HepG2 (cell line): ENCODE measurements at regions not wholly inside any gene's neighbourhood (a gene's known extent, or its start where the extent isn't known, plus 50 kb on each side); places are given as distances from the start of the nearest gene placed in this dataset.

Experiments used
- ATAC-seq: fragments of 200-7000 bp; cut with Tn5 transposase; 3 replicates; pipeline ENCODE4 v1.9.1; 2020; ENCODE audit warnings: mild to moderate bottlenecking, moderate library complexity
- BruUV-seq: library from RNA; stranded (reverse); fragments of 400-500 nt; replicated peaks from 2 replicates; lab custom pipeline; 2021; lab: Mats Ljungman, UMichigan
- CTCF ChIA-PET: fragments of 300-600 bp; formaldehyde crosslinking; extraction: SDS; loops from one replicate; lab custom pipeline; 2021; ENCODE audit warnings: low total read pairs, inconsistent platforms, low intra/inter-chr PET ratio; lab: Yijun Ruan, JAX
- POLR2A ChIA-PET: fragments of 350-600 bp; sonication (Branson Sonifier 250); formaldehyde crosslinking; loops from one replicate; lab custom pipeline; 2020; ENCODE audit warnings: antibody characterized with exemption, inconsistent platforms; lab: Yijun Ruan, JAX
- DNase-seq: peaks from one replicate; pipeline ENCODE4 v3.0.0-alpha.2; 2015; ENCODE audit warnings: low spot score
- FAIRE-seq: peaks from 3 replicates; lab custom pipeline; 2011; peaks lifted over from hg19 to GRCh38; lab: Jason Lieb, UNC
- H2AFZ ChIP-seq: one replicate; pipeline ENCODE4 v1.6.1; 2011; ENCODE audit warnings: low read length, inconsistent platforms
- H3K27ac ChIP-seq: fragments of 300-600 bp; 3 replicates; pipeline ENCODE4 v1.8.0; 2011; ENCODE audit warnings: mixed run types, mild to moderate bottlenecking, mixed read lengths, low read length, inconsistent platforms; ENCODE audit not compliant: insufficient read depth; ENCODE audit errors: extremely low read length
- H3K27me3 ChIP-seq, 2 experiments: fragments of 200-600 bp in 1 of 2; 2 replicates in 1 of 2; 3 replicates in 1 of 2; pipeline versions ENCODE4 v1.6.0 to v1.8.0; 2011; ENCODE audit warnings: low read length in 2 of 2, mild to moderate bottlenecking in 2 of 2, moderate library complexity in 2 of 2, inconsistent platforms in 1 of 2; ENCODE audit not compliant: insufficient read depth in 2 of 2, control insufficient read depth in 1 of 2
- H3K36me3 ChIP-seq, 2 experiments: fragments of 200-600 bp in 1 of 2; replicated peaks in 1 of 2; 2 replicates in 1 of 2; 3 replicates in 1 of 2; pipeline versions ENCODE4 v1.5.1 to v1.8.0; 2011; ENCODE audit warnings: low read length in 2 of 2, inconsistent platforms in 1 of 2; ENCODE audit not compliant: insufficient read depth in 2 of 2, control insufficient read depth in 1 of 2
- H3K4me1 ChIP-seq: 2 replicates; pipeline ENCODE4 v1.5.1; 2012; ENCODE audit warnings: low read length, inconsistent platforms; ENCODE audit not compliant: insufficient read depth
- H3K4me2 ChIP-seq: 2 replicates; pipeline ENCODE4 v1.6.0; 2011; ENCODE audit warnings: low read depth, low read length, inconsistent platforms
- H3K4me3 ChIP-seq, 3 experiments: fragments of 200-600 bp in 1 of 3; sonication (generic), shearing (Covaris generic) in 1 of 3; replicated peaks in 1 of 3; 2 replicates each; pipeline ENCODE4 v1.5.1; 2011 to 2016; ENCODE audit warnings: low read length in 3 of 3, inconsistent platforms in 2 of 3, low read depth in 2 of 3, mild to moderate bottlenecking in 2 of 3, control low read depth in 1 of 3, mixed read lengths in 1 of 3; ENCODE audit not compliant: insufficient read depth in 1 of 3
- H3K79me2 ChIP-seq: one replicate; pipeline ENCODE4 v1.6.1; 2011; ENCODE audit warnings: low read length, inconsistent platforms; ENCODE audit not compliant: insufficient read depth
- H3K9ac ChIP-seq: 2 replicates; pipeline ENCODE4 v1.6.0; 2011; ENCODE audit warnings: mild to moderate bottlenecking, low read depth, low read length, inconsistent platforms; ENCODE audit not compliant: insufficient read depth
- H3K9me3 ChIP-seq: 2 replicates; pipeline ENCODE4 v1.5.1; 2012; ENCODE audit warnings: mild to moderate bottlenecking, low read length
- H4K20me1 ChIP-seq: 2 replicates; pipeline ENCODE4 v1.6.0; 2011; ENCODE audit warnings: inconsistent platforms, mild to moderate bottlenecking, low read length, moderate library complexity; ENCODE audit not compliant: insufficient read depth
- ATF2 ChIP-seq: sonication (generic); formaldehyde crosslinking; IDR thresholded peaks from 2 replicates; pipeline ENCODE4 v1.4.0; 2020; ENCODE audit warnings: missing genetic modification reagents
- EEA1 ChIP-seq: sonication (generic); formaldehyde crosslinking; IDR thresholded peaks from 2 replicates; pipeline ENCODE4 v1.5.1; 2020; ENCODE audit warnings: mild to moderate bottlenecking, missing genetic modification reagents, borderline replicate concordance
- FOXK2 ChIP-seq: fragments of 450-650 bp; IDR thresholded peaks from 2 replicates; pipeline ENCODE4 v1.6.1; 2016
- GMEB1 ChIP-seq: sonication (generic); formaldehyde crosslinking; IDR thresholded peaks from 2 replicates; pipeline ENCODE4 v1.5.1; 2020; ENCODE audit warnings: missing genetic modification reagents, mild to moderate bottlenecking, borderline replicate concordance
- HCFC1 ChIP-seq: fragments of 150-350 bp; IDR thresholded peaks from 2 replicates; pipeline ENCODE4 v1.6.1; 2014; ENCODE audit warnings: low read depth, low read length
- MIER2 ChIP-seq: IDR thresholded peaks from 2 replicates; pipeline ENCODE4 v1.6.1; 2016; ENCODE audit warnings: missing biosample characterization, missing genetic modification reagents
- SIN3B ChIP-seq: fragments of 150-350 bp; IDR thresholded peaks from 2 replicates; pipeline ENCODE4 v1.6.1; 2014; ENCODE audit warnings: low read length
- SIX1 ChIP-seq: sonication (generic); formaldehyde crosslinking; IDR thresholded peaks from 2 replicates; pipeline ENCODE4 v1.4.0; 2020; ENCODE audit warnings: missing genetic modification reagents, borderline replicate concordance
- SP4 ChIP-seq: sonication (generic); formaldehyde crosslinking; IDR thresholded peaks from 2 replicates; pipeline ENCODE4 v1.8.1; 2023; ENCODE audit warnings: mild to moderate bottlenecking, missing genetic modification reagents
- SPEN ChIP-seq: sonication (generic); formaldehyde crosslinking; IDR thresholded peaks from 2 replicates; pipeline ENCODE4 v1.5.1; 2020; ENCODE audit warnings: low read depth, mild to moderate bottlenecking, missing genetic modification reagents
- TGIF2 ChIP-seq: IDR thresholded peaks from 2 replicates; pipeline ENCODE4 v1.6.1; 2016; ENCODE audit warnings: control low read depth, missing compliant biosample characterization
- WIZ ChIP-seq: sonication (generic); formaldehyde crosslinking; IDR thresholded peaks from 2 replicates; pipeline ENCODE4 v1.5.1; 2020; ENCODE audit warnings: mild to moderate bottlenecking, missing genetic modification reagents
- ZFP36L1 ChIP-seq: sonication (generic); formaldehyde crosslinking; IDR thresholded peaks from 2 replicates; pipeline ENCODE4 v1.8.0; 2022; ENCODE audit warnings: mild to moderate bottlenecking, missing genetic modification reagents, moderate library complexity
- ZNF276 ChIP-seq: sonication (generic); formaldehyde crosslinking; IDR thresholded peaks from 2 replicates; pipeline ENCODE4 v1.4.0; 2020; ENCODE audit warnings: mild to moderate bottlenecking, low read depth, missing genetic modification reagents
- ZNF282 ChIP-seq: fragments of 450-650 bp; IDR thresholded peaks from 2 replicates; pipeline ENCODE4 v1.6.1; 2018; ENCODE audit not compliant: partially characterized antibody
- ZNF605 ChIP-seq: sonication (generic); formaldehyde crosslinking; IDR thresholded peaks from 2 replicates; pipeline ENCODE4 v1.8.0; 2022; ENCODE audit warnings: mild to moderate bottlenecking, missing genetic modification reagents
- ZNF83 ChIP-seq: sonication (generic); formaldehyde crosslinking; IDR thresholded peaks from 2 replicates; pipeline ENCODE4 v1.4.0; 2020; ENCODE audit warnings: missing genetic modification reagents, mild to moderate bottlenecking, borderline replicate concordance
- ZNF841 ChIP-seq: sonication (generic); formaldehyde crosslinking; IDR thresholded peaks from 2 replicates; pipeline ENCODE4 v1.8.1; 2023; ENCODE audit warnings: missing genetic modification reagents, borderline replicate concordance
- WGBS: methylation state at CpG from one replicate; pipeline ENCODE4 v1.1.6; 2017; ENCODE audit warnings: low lambda C conversion rate; 5-methylcytosine and 5-hydroxymethylcytosine counted together
- in situ Hi-C: cut with HindIII; loops from 2 replicates; pipeline ENCODE4 v1.10.0; 2017; ENCODE audit warnings: low pct_unique_long_range_greater_than_20kb; ENCODE audit not compliant: extremely low pct_ligation_motif_present
- intact Hi-C: fragments of 100-400 bp; cut with micrococcal nuclease; formaldehyde crosslinking; loops from one replicate; pipeline ENCODE4 v1.10.0; 2022; ENCODE audit not compliant: unreplicated experiment

GRCh38 chr6:65997539-65997938, 290.5 kb upstream of the EYS start (continued):
- TF ChIP-seq SIN3B (no peak), ZNF83 (CRISPR knock-in tag) (no peak), FOXK2 (no peak), GMEB1 (CRISPR knock-in tag) (no peak)

DNA sequence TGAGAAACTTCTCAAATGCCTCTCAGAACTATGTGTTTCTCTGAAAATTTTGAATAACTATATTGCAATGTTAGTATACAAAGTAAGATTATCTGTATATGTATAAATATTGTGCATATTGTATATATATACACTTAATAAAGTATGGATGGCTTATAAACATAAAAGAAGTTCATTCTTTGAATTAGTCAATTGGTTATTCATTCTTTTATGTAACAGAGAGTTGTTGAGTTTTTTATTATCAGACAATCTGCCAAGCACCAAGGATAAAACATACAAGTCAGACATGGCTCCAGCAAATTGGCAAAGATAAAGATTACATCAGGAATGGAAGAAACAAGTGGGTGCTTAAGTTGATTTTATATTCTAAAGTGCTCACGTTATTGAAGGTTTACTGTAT, 289.1 kb upstream of the EYS start:
- H4K20me1 ChIP-seq, result no peaks in the 10 kb centered on the region; the same call in 1 of the 2 replicates
- ATAC-seq (no peak), FAIRE-seq (no peak), DNase-seq (no peak)
- WGBS, result 33% methylated on average over 1 of the region's 1 CpG
- intact Hi-C loops (no loop called here), in situ Hi-C loops (no loop called here)
- TF ChIP-seq EEA1 (no peak), TGIF2 (CRISPR knock-in tag) (no peak), WIZ (CRISPR knock-in tag) (no peak), HCFC1 (no peak), ZNF282 (no peak), SP4 (CRISPR knock-in tag) (no peak), ZFP36L1 (CRISPR knock-in tag) (no peak), SPEN (CRISPR knock-in tag) (no peak), ATF2 (CRISPR knock-in tag) (no peak), MIER2 (CRISPR knock-in tag) (no peak), ZNF276 (CRISPR knock-in tag) (no peak), SIX1 (no peak), ZNF605 (no peak), ZNF841 (CRISPR knock-in tag) (no peak)
- H2AFZ ChIP-seq, result no peak overlapping the region
- ChIA-PET POLR2A (no interaction called here), CTCF (interaction anchor here (0.5 kb wide), 1 partner anchor 347 kb away, joined by 3 read pairs; no protein-coding TSS in a partner anchor)
- H3K27ac ChIP-seq, result no peak overlapping the region
- no peaks in the 10 kb centered on the region for H3K9me3 ChIP-seq
- BruUV-seq, result no TSS peak
- H3K27me3 ChIP-seq, result no peaks in the 10 kb centered on the region
- no peaks in the 10 kb centered on the region for H3K79me2 ChIP-seq
- no peak overlapping the region for H3K9ac ChIP-seq
- H3K36me3 ChIP-seq, result no peaks in the 10 kb centered on the region
- H3K4me1 ChIP-seq, result no peaks in the 10 kb centered on the region
- no peak overlapping the region for H3K4me2 ChIP-seq
- H3K4me3 ChIP-seq, result no peak overlapping the region
